ENCODE measurements at regions not wholly inside any gene's neighbourhood (a gene's known extent, or its start where the extent isn't known, plus 50 kb on each side); places are given as distances from the start of the nearest gene placed in this dataset.

GRCh38 chrX:7233580-7234406 lies 85.8 kb upstream of the PUDP start:
- DNase-seq (ENCODE audit: low spot score) (no peak), ATAC-seq (no peak)

- no peak for DNase-seq (ENCODE audit: low spot score)
- no peak for ATAC-seq
These were observed 80.3 kb upstream of the PUDP start for GRCh38 chrX:7228226-7228625.

GRCh38 chrX:7225338-7225737 lies 77.4 kb upstream of the PUDP start:
- DNase-seq (ENCODE audit: low spot score) (no peak), ATAC-seq (no peak)

GRCh38 chrX:7223271-7223670 lies 75.3 kb upstream of the PUDP start:
- DNase-seq (ENCODE audit: low spot score) (no peak), ATAC-seq (no peak)

- no peak for ATAC-seq
These were observed 72.2 kb upstream of the PUDP start for GRCh38 chrX:7220121-7220520.

GRCh38 chrX:7219153-7219705 lies 71.3 kb upstream of the PUDP start:
- DNase-seq (ENCODE audit: low spot score) (no peak), ATAC-seq (no peak)

More at GRCh38 chrX:7220121-7220520, 72.2 kb upstream of the PUDP start:
- no peak for DNase-seq (ENCODE audit: low spot score)

- DNase-seq (ENCODE audit: low spot score) (no peak), ATAC-seq (no peak)
These were observed 70.6 kb upstream of the PUDP start for GRCh38 chrX:7218321-7219152.

GRCh38 chrX:7216981-7217587 lies 69.1 kb upstream of the PUDP start:
- no peak for ATAC-seq
- DNase-seq (ENCODE audit: low spot score), result no peak

- DNase-seq (ENCODE audit: low spot score) (no peak), ATAC-seq (no peak)
These were observed 67.9 kb upstream of the PUDP start for GRCh38 chrX:7215842-7216241.

GRCh38 chrX:7214251-7214650 lies 66.3 kb upstream of the PUDP start:
- ATAC-seq, result no peak
- no peak for DNase-seq (ENCODE audit: low spot score)

GRCh38 chrX:7205037-7205577 lies 57.2 kb upstream of the PUDP start:
- DNase-seq (ENCODE audit: low spot score) (no peak), ATAC-seq (no peak)

GRCh38 chrX:7204619-7205018 lies 56.7 kb upstream of the PUDP start:
- no peak for ATAC-seq
- no peak for DNase-seq (ENCODE audit: low spot score)

GRCh38 chrX:7202206-7202605 lies 54.3 kb upstream of the PUDP start:
- DNase-seq (ENCODE audit: low spot score) (no peak), ATAC-seq (no peak)

GRCh38 chrX:7201496-7201895 lies 53.5 kb upstream of the PUDP start:
- DNase-seq (ENCODE audit: low spot score), result no peak
- ATAC-seq, result no peak

- DNase-seq (ENCODE audit: low spot score) (no peak), ATAC-seq (no peak)
These were observed 50.5 kb upstream of the PUDP start for GRCh38 chrX:7198499-7198898.

Measured in left lobe of liver (tissue), 2 donors.